ENCODE measurements at regions not wholly inside any gene's neighbourhood (a gene's known extent, or its start where the extent isn't known, plus 50 kb on each side); places are given as distances from the start of the nearest gene placed in this dataset.

- no peaks in the 10 kb centered on the region for H3K9me3 ChIP-seq (ENCODE audit: low read depth, low read length, poor library complexity, severe bottlenecking)
- POLR2A ChIA-PET (ENCODE audit: low non-redundant PET) = no interaction called here
- BruUV-seq (replicated peaks) = no TSS peak
- peak; percentile 31 for DNase-seq (ENCODE audit: low spot score)
- H3K36me3 ChIP-seq (ENCODE audit: insufficient read depth, low read length, poor library complexity, severe bottlenecking) = no peaks in the 10 kb centered on the region
- H3K4me3 ChIP-seq (ENCODE audit: low read depth, low read length, poor library complexity, severe bottlenecking) = no peak overlapping the region
- H3K4me1 ChIP-seq (ENCODE audit: insufficient read depth, low read length, poor library complexity, severe bottlenecking) = no peaks in the 10 kb centered on the region
- CTCF ChIA-PET = no interaction called here
- intact Hi-C loops (cut with micrococcal nuclease; ENCODE audit: unreplicated experiment) = no loop called here
- TF ChIP-seq EZH2 (IDR thresholded peaks at IDR 0.05; ENCODE audit: borderline replicate concordance, low read depth, low read length, poor library complexity, severe bottlenecking) (no peak), CTCF (conservative IDR thresholded peaks at IDR 0.05; ENCODE audit: low read depth, low read length) (no peak)
- H3K27ac ChIP-seq (ENCODE audit: low read depth, low read length, poor library complexity, severe bottlenecking) = no peak overlapping the region
- H3K27me3 ChIP-seq (replicated peaks; ENCODE audit: insufficient read depth, low read depth, low read length, poor library complexity) = no peaks in the 10 kb centered on the region
Measured at GRCh38 chr9:4435197-4435596, 55.1 kb upstream of the SLC1A1 start.

GRCh38 chr9:4433379-4433778 lies 56.9 kb upstream of the SLC1A1 start:
- Histone ChIP-seq H3K4me1 (ENCODE audit: insufficient read depth, low read length, poor library complexity, severe bottlenecking) (no peaks in the 10 kb centered on the region), H3K36me3 (ENCODE audit: insufficient read depth, low read length, poor library complexity, severe bottlenecking) (no peaks in the 10 kb centered on the region), H3K27ac (ENCODE audit: low read depth, low read length, poor library complexity, severe bottlenecking) (no peak overlapping the region), H3K4me3 (ENCODE audit: low read depth, low read length, poor library complexity, severe bottlenecking) (no peak overlapping the region), H3K9me3 (ENCODE audit: low read depth, low read length, poor library complexity, severe bottlenecking) (no peaks in the 10 kb centered on the region), H3K27me3 (replicated peaks; ENCODE audit: insufficient read depth, low read depth, low read length, poor library complexity) (no peaks in the 10 kb centered on the region)
- TF ChIP-seq EZH2 (IDR thresholded peaks at IDR 0.05; ENCODE audit: borderline replicate concordance, low read depth, low read length, poor library complexity, severe bottlenecking) (no peak), CTCF (conservative IDR thresholded peaks at IDR 0.05; ENCODE audit: low read depth, low read length) (no peak)
- ChIA-PET CTCF (no interaction called here), POLR2A (ENCODE audit: low non-redundant PET) (interaction anchor here (0.6 kb wide), 1 partner anchor 48 kb away, joined by 3 read pairs; no protein-coding TSS in a partner anchor)
- intact Hi-C loops (cut with micrococcal nuclease; ENCODE audit: unreplicated experiment) = no loop called here
- BruUV-seq (replicated peaks) = no TSS peak
- no peak for DNase-seq (ENCODE audit: low spot score)

GRCh38 chr9:4430432-4431261 lies 59.6 kb upstream of the SLC1A1 start:
- POLR2A ChIA-PET (ENCODE audit: low non-redundant PET) = no interaction called here
- no peak for DNase-seq (ENCODE audit: low spot score)
- no peak overlapping the region for H3K27ac ChIP-seq (ENCODE audit: low read depth, low read length, poor library complexity, severe bottlenecking)
- no peaks in the 10 kb centered on the region for H3K36me3 ChIP-seq (ENCODE audit: insufficient read depth, low read length, poor library complexity, severe bottlenecking)
- intact Hi-C loops (cut with micrococcal nuclease; ENCODE audit: unreplicated experiment) = no loop called here
- no peaks in the 10 kb centered on the region for H3K4me1 ChIP-seq (ENCODE audit: insufficient read depth, low read length, poor library complexity, severe bottlenecking)
- TF ChIP-seq EZH2 (IDR thresholded peaks at IDR 0.05; ENCODE audit: borderline replicate concordance, low read depth, low read length, poor library complexity, severe bottlenecking) (no peak), CTCF (conservative IDR thresholded peaks at IDR 0.05; ENCODE audit: low read depth, low read length) (no peak)
- BruUV-seq (replicated peaks) = no TSS peak
- no peaks in the 10 kb centered on the region for H3K27me3 ChIP-seq (replicated peaks; ENCODE audit: insufficient read depth, low read depth, low read length, poor library complexity)
- no peak overlapping the region for H3K4me3 ChIP-seq (ENCODE audit: low read depth, low read length, poor library complexity, severe bottlenecking)
- no peaks in the 10 kb centered on the region for H3K9me3 ChIP-seq (ENCODE audit: low read depth, low read length, poor library complexity, severe bottlenecking)
- CTCF ChIA-PET = no interaction called here
